ENCODE measurements at regions not wholly inside any gene's neighbourhood (a gene's known extent, or its start where the extent isn't known, plus 50 kb on each side); places are given as distances from the start of the nearest gene placed in this dataset.
"Not testable (repeated sequence)": the region's sequence is repeated elsewhere in the genome, so short reads cannot be mapped to it uniquely, and the experiment has no call there.

- no peak for ATAC-seq (ENCODE audit: low read depth)
- no peak for DNase-seq
- Mint-ChIP-seq H3K27ac (no peak overlapping the region), H3K36me3 (no peaks in the 10 kb centered on the region), H3K9me3 (no peaks in the 10 kb centered on the region), H3K4me1 (no peaks in the 10 kb centered on the region), H3K27me3 (no peaks in the 10 kb centered on the region), H3K4me3 (no peak overlapping the region)
- POLR2A ChIA-PET = no interaction called here
Measured at GRCh38 chr9:115404311-115404710, 286.4 kb upstream of the TNC start.

- Mint-ChIP-seq H3K9me3 (no peaks in the 10 kb centered on the region), H3K4me3 (no peak overlapping the region), H3K27ac (no peak overlapping the region), H3K36me3 (no peaks in the 10 kb centered on the region), H3K4me1 (no peaks in the 10 kb centered on the region), H3K27me3 (no peaks in the 10 kb centered on the region)
- DNase-seq (no peak), ATAC-seq (ENCODE audit: low read depth) (no peak)
- POLR2A ChIA-PET = no interaction called here
Measured at GRCh38 chr9:115411516-115411915, 293.6 kb upstream of the TNC start.

DNA sequence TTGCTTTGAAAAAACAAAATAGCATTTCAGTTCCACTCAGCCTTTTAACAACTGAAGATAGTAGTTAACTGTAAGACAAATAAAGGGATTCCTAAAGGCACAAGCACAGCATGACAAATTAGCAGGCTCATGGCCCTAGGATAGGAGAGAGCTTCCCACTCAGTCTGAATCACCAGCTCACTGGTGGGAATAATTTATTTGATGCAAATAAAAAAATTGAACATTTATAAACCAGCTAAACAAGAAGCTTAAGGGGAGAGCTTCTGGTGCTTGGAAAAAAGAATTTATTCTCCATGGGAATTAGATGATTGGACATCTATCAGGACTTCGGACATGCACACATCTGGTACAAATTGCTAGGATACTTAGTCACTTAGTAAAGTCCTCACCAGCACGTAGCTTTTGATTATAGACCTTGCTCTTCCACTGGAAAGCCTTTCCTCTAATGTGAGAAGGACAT, 294.1 kb upstream of the TNC start:
- ATAC-seq (ENCODE audit: low read depth) (no peak), DNase-seq (no peak)
- H3K27ac Mint-ChIP-seq = no peak overlapping the region
- H3K27me3 Mint-ChIP-seq = no peaks in the 10 kb centered on the region
- H3K4me3 Mint-ChIP-seq = no peak overlapping the region
- no peaks in the 10 kb centered on the region for H3K4me1 Mint-ChIP-seq
- POLR2A ChIA-PET = no interaction called here
- H3K36me3 Mint-ChIP-seq = no peaks in the 10 kb centered on the region
- no peaks in the 10 kb centered on the region for H3K9me3 Mint-ChIP-seq

GRCh38 chr9:115412656-115413055, 294.7 kb upstream of the TNC start:
- H3K4me3 Mint-ChIP-seq = no peak overlapping the region
- no peaks in the 10 kb centered on the region for H3K4me1 Mint-ChIP-seq
- ATAC-seq (ENCODE audit: low read depth) (no peak), DNase-seq (no peak)
- H3K9me3 Mint-ChIP-seq = no peaks in the 10 kb centered on the region
- POLR2A ChIA-PET = no interaction called here
- no peaks in the 10 kb centered on the region for H3K36me3 Mint-ChIP-seq
- no peaks in the 10 kb centered on the region for H3K27me3 Mint-ChIP-seq
- no peak overlapping the region for H3K27ac Mint-ChIP-seq

- POLR2A ChIA-PET = no interaction called here
- DNase-seq (no peak), ATAC-seq (ENCODE audit: low read depth) (no peak)
- Mint-ChIP-seq H3K36me3 (no peaks in the 10 kb centered on the region), H3K4me3 (no peak overlapping the region), H3K4me1 (no peaks in the 10 kb centered on the region), H3K9me3 (no peaks in the 10 kb centered on the region), H3K27me3 (no peaks in the 10 kb centered on the region), H3K27ac (no peak overlapping the region)
Measured at GRCh38 chr9:115413304-115413703, 295.3 kb upstream of the TNC start.

DNA sequence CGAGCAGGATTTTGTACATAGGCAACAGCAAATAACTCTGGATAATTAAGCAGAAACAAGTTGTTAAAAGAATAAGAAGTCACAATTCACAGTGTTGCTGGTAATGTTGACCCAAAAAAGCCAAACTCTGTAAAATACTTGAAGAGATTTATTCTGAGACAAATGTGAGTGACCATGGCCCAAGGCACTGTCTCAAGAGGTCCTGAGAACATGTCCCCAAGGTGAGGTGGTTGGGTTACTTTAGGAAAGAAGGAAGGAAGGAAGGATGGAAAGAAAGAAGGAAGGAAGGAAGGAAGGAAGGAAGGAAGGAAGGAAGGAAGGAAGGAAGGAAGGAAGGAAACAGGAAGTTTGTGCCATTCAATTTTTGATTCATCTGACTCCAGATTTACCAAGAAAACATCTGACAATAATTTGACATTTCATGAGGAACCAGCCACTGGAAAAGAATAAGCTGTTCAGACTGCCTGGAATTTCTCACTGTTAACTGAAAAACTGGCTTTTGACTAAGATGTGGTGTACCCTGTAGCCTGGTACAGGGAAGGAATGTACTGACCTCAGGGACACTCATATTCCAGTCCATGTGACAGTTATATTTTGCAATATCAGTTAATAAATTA, 295.9 kb upstream of the TNC start:
- Mint-ChIP-seq H3K27ac (no peak overlapping the region), H3K4me1 (no peaks in the 10 kb centered on the region)
- POLR2A ChIA-PET = no interaction called here

DNA sequence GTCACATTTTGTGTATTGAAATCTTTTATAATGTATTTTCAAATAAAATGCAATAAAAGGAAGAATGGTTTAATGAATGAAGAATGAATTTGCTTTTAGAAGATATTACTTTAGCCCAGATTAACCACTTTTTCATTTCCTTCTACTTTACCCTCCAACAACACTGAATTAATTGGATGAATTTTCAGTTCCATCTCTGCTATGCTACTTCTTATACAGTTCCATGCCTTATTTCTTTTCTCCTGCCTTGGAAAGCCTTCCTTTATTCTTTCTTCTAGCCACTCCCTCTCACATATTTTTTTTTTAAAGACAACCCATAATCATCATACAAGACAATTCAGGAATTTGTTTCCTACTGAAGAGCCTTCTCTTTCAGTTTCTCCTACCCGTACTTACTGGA, 296.6 kb upstream of the TNC start:
- no peaks in the 10 kb centered on the region for H3K36me3 Mint-ChIP-seq
- no peak overlapping the region for H3K27ac Mint-ChIP-seq
- H3K9me3 Mint-ChIP-seq = no peaks in the 10 kb centered on the region
- POLR2A ChIA-PET = no interaction called here
- H3K27me3 Mint-ChIP-seq = no peaks in the 10 kb centered on the region
- H3K4me3 Mint-ChIP-seq = no peak overlapping the region
- no peaks in the 10 kb centered on the region for H3K4me1 Mint-ChIP-seq
- ATAC-seq (ENCODE audit: low read depth) (no peak), DNase-seq (no peak)

More for the DNA sequence above, 295.9 kb upstream of the TNC start:
- ATAC-seq (ENCODE audit: low read depth) (no peak), DNase-seq (no peak)
- H3K36me3 Mint-ChIP-seq = no peaks in the 10 kb centered on the region
- H3K4me3 Mint-ChIP-seq = no peak overlapping the region
- H3K9me3 Mint-ChIP-seq = no peaks in the 10 kb centered on the region
- H3K27me3 Mint-ChIP-seq = no peaks in the 10 kb centered on the region

- no peaks in the 10 kb centered on the region for H3K9me3 Mint-ChIP-seq
- POLR2A ChIA-PET = no interaction called here
- DNase-seq = no peak
- H3K27ac Mint-ChIP-seq = no peak overlapping the region
- no peaks in the 10 kb centered on the region for H3K27me3 Mint-ChIP-seq
- H3K4me1 Mint-ChIP-seq = no peaks in the 10 kb centered on the region
- no peaks in the 10 kb centered on the region for H3K36me3 Mint-ChIP-seq
- no peak for ATAC-seq (ENCODE audit: low read depth)
- no peak overlapping the region for H3K4me3 Mint-ChIP-seq
Measured at GRCh38 chr9:115415450-115415849, 297.5 kb upstream of the TNC start.

DNA sequence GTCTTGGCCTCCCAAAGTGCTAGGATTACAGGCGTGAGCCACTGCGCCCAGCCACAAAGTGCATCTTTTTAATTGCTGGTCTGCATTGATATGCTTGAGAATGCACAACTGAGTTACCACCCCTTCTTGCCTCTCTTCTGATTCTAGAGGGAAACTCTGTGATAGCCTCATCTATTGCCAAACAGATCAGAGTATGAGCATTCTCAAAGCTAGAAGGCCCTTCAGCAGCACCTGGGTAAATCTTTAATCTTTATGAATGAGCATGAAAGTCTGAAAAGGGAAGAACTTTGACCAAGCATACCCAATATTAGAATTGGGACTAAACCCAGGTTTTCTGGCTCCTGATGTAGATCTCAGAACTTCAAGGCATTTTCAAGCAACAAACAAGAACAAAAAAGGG, 298.3 kb upstream of the TNC start:
- H3K27ac Mint-ChIP-seq = no peak overlapping the region
- no peaks in the 10 kb centered on the region for H3K27me3 Mint-ChIP-seq
- no peak overlapping the region for H3K4me3 Mint-ChIP-seq
- no peaks in the 10 kb centered on the region for H3K4me1 Mint-ChIP-seq
- POLR2A ChIA-PET = no interaction called here
- ATAC-seq (ENCODE audit: low read depth) = no peak
- H3K9me3 Mint-ChIP-seq = peaks cover 3% of the 10 kb centered on the region
- no peak for DNase-seq
- H3K36me3 Mint-ChIP-seq = no peaks in the 10 kb centered on the region

- DNase-seq; ATAC-seq (ENCODE audit: low read depth); H3K4me1 Mint-ChIP-seq; H3K4me3 Mint-ChIP-seq; H3K9me3 Mint-ChIP-seq; H3K27ac Mint-ChIP-seq; H3K36me3 Mint-ChIP-seq; POLR2A ChIA-PET; H3K27me3 Mint-ChIP-seq: not testable (repeated sequence)
Measured at GRCh38 chr9:115418181-115418580, 300.2 kb upstream of the TNC start.

DNA sequence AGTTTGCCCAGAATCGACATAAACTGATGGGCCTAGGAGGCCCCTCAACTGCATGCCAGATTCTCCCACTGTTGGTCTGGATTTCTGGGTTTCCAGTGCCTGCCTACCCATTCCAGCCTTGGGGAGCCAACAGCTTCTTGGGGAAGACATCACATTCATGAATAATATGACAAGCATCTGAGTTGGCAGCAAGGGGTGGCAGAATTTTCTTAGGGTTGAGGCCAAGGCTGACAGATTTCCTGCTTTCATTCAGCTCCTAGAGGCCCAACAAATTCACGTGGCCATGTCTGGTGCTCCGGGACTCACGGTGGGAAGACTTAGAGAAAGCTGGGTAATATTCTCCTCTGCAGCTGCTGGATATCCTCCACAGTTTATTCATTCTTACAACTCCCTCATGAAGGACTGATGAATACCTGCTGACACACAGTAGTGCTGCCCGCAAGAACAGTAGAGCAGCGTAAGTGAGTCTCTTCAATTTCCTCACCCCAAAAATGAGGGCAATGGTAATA, 305.0 kb upstream of the TNC start:
- POLR2A ChIA-PET = no interaction called here
- Mint-ChIP-seq H3K9me3 (peaks cover 3% of the 10 kb centered on the region), H3K27ac (no peak overlapping the region), H3K4me1 (no peaks in the 10 kb centered on the region), H3K27me3 (no peaks in the 10 kb centered on the region), H3K4me3 (no peak overlapping the region), H3K36me3 (no peaks in the 10 kb centered on the region)
- no peak for ATAC-seq (ENCODE audit: low read depth)
- no peak for DNase-seq

GRCh38 chr9:115423646-115424045, 305.7 kb upstream of the TNC start:
- Mint-ChIP-seq H3K36me3 (no peaks in the 10 kb centered on the region), H3K27ac (no peak overlapping the region), H3K9me3 (peaks cover 3% of the 10 kb centered on the region), H3K4me3 (no peak overlapping the region), H3K27me3 (no peaks in the 10 kb centered on the region), H3K4me1 (no peaks in the 10 kb centered on the region)
- POLR2A ChIA-PET = no interaction called here
- ATAC-seq (ENCODE audit: low read depth) = no peak
- no peak for DNase-seq

- Mint-ChIP-seq H3K27ac (no peak overlapping the region), H3K9me3 (peaks cover 2% of the 10 kb centered on the region), H3K4me1 (no peaks in the 10 kb centered on the region), H3K27me3 (peaks cover 2% of the 10 kb centered on the region), H3K36me3 (no peaks in the 10 kb centered on the region), H3K4me3 (no peak overlapping the region)
- DNase-seq (no peak), ATAC-seq (ENCODE audit: low read depth) (no peak)
- POLR2A ChIA-PET = no interaction called here
Measured at GRCh38 chr9:115425601-115426000, 307.6 kb upstream of the TNC start.

DNA sequence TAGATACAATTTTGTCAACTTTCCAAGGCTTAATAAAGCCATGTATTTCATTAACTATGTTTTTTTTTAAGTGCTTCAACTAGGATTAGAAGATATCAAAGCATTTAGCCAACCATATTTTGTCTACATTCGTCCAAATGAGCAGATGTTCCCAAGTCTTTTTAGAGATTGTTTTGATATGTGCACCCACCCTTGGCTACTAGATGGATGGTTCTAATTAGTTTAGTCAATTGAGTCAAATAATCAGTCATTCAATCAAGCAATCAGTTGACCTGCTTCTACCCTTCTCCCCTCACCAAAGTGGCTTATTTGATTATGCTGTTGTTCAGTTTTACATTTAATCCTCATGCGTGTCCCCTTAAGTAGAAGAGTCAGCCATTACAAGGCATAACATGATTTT, 319.5 kb upstream of the TNC start:
- H3K4me1 Mint-ChIP-seq = no peaks in the 10 kb centered on the region
- peaks cover 2% of the 10 kb centered on the region for H3K27me3 Mint-ChIP-seq
- no peaks in the 10 kb centered on the region for H3K36me3 Mint-ChIP-seq
- no peak for DNase-seq
- ATAC-seq (ENCODE audit: low read depth) = no peak
- H3K27ac Mint-ChIP-seq = no peak overlapping the region
- H3K4me3 Mint-ChIP-seq = no peak overlapping the region
- H3K9me3 Mint-ChIP-seq = peaks cover 3% of the 10 kb centered on the region
- POLR2A ChIA-PET = no interaction called here

DNA sequence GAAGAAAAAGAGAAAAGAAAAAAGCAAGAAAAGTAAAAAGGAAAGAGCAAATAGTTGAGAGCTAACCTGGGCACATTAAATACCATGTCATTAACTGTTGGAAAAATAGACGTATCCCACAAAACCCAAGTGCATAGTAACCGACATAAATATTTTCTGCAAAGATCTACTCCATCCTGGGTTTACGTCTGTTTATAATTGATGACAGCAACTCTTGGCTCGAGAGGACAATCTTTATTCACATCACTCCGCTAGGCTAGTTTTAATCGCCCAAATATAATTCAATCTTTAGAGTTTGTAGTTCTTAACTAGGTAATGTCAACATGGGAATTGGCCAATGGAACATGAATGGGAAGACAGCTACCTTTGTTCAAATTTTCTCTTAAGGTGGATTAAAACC, 321.7 kb upstream of the TNC start:
- Mint-ChIP-seq H3K4me1 (no peaks in the 10 kb centered on the region), H3K36me3 (no peaks in the 10 kb centered on the region), H3K4me3 (no peak overlapping the region), H3K9me3 (peaks cover 3% of the 10 kb centered on the region), H3K27me3 (no peaks in the 10 kb centered on the region), H3K27ac (no peak overlapping the region)
- POLR2A ChIA-PET = no interaction called here
- no peak for DNase-seq
- ATAC-seq (ENCODE audit: low read depth) = no peak
